ENCODE measurements at regions not wholly inside any gene's neighbourhood (a gene's known extent, or its start where the extent isn't known, plus 50 kb on each side); places are given as distances from the start of the nearest gene placed in this dataset.

GRCh38 chr6:56820060-56820459 is 134.8 kb upstream of the BEND6 start:
- no peak for DNase-seq
- no peak overlapping the region for H3K4me3 Mint-ChIP-seq
- no peaks in the 10 kb centered on the region for H3K27me3 ChIP-seq (ENCODE audit: control insufficient read depth, insufficient read depth, low read length, poor library complexity, severe bottlenecking)
- WGBS, 2 experiments (ENCODE audit: insufficient coverage in 1 of 2, insufficient read length in 1 of 2) = 83 to 91% methylated on average over 1 to 2 of the region's 2 CpGs
- no peaks in the 10 kb centered on the region for H3K9me3 ChIP-seq (ENCODE audit: control insufficient read depth, low read length)
- H3K9ac ChIP-seq (ENCODE audit: extremely low read depth, low read length, poor library complexity, severe bottlenecking) = no peak overlapping the region
- H3K9me3 Mint-ChIP-seq = no peaks in the 10 kb centered on the region
- TF ChIP-seq CTCF (conservative IDR thresholded peaks at IDR 0.05) = no peak
- H3K4me3 ChIP-seq (ENCODE audit: low read length) = no peak overlapping the region
- H3K27me3 Mint-ChIP-seq (ENCODE audit: insufficient read depth) = no peaks in the 10 kb centered on the region
- no peaks in the 10 kb centered on the region for H3K36me3 ChIP-seq (ENCODE audit: control insufficient read depth, insufficient read depth, low read length)
- peaks cover 29% of the 10 kb centered on the region for H3K4me1 Mint-ChIP-seq
- H3K27ac ChIP-seq (ENCODE audit: low read depth, low read length) = no peak overlapping the region
- H3K36me3 Mint-ChIP-seq (ENCODE audit: low read depth) = peaks cover 6% of the 10 kb centered on the region
- no peak overlapping the region for H3K27ac Mint-ChIP-seq
- no peaks in the 10 kb centered on the region for H3K4me1 ChIP-seq (ENCODE audit: control insufficient read depth, insufficient read depth, low read length)

DNA sequence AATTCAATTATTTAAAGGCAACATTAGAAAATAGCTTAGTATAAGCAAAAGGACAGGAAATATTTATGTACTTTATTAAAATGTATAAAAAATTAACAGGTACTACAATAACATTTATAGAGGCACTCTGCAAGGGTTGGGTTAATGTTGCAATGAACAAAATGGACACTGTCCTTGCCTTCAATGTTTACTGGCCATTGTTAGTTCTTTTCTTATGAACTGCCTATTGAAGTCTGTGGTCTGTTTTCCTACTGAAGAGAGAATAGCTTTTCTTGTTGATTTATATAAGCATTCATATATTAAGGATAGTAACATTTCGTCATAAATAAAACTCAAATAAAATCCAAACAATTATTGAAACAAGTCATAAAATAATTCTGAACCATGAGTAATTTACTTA is 135.3 kb upstream of the BEND6 start:
- no peaks in the 10 kb centered on the region for H3K27me3 ChIP-seq (ENCODE audit: control insufficient read depth, insufficient read depth, low read length, poor library complexity, severe bottlenecking)
- no peak for DNase-seq
- H3K9me3 Mint-ChIP-seq = no peaks in the 10 kb centered on the region
- no peak overlapping the region for H3K4me3 Mint-ChIP-seq
- no peak overlapping the region for H3K27ac Mint-ChIP-seq
- H3K4me1 ChIP-seq (ENCODE audit: control insufficient read depth, insufficient read depth, low read length) = no peaks in the 10 kb centered on the region
- no peak overlapping the region for H3K27ac ChIP-seq (ENCODE audit: low read depth, low read length)
- H3K4me1 Mint-ChIP-seq = peaks cover 29% of the 10 kb centered on the region
- no peaks in the 10 kb centered on the region for H3K36me3 ChIP-seq (ENCODE audit: control insufficient read depth, insufficient read depth, low read length)
- WGBS, 2 experiments (ENCODE audit: insufficient coverage in 1 of 2, insufficient read length in 1 of 2) = 100% methylated on average over 1 of the region's 1 CpG; no CpG with 5 or more reads in 1 of the 2 experiments
- no peaks in the 10 kb centered on the region for H3K9me3 ChIP-seq (ENCODE audit: control insufficient read depth, low read length)
- TF ChIP-seq CTCF (conservative IDR thresholded peaks at IDR 0.05) = no peak
- H3K9ac ChIP-seq (ENCODE audit: extremely low read depth, low read length, poor library complexity, severe bottlenecking) = no peak overlapping the region
- H3K27me3 Mint-ChIP-seq (ENCODE audit: insufficient read depth) = no peaks in the 10 kb centered on the region
- H3K36me3 Mint-ChIP-seq (ENCODE audit: low read depth) = peaks cover 6% of the 10 kb centered on the region
- no peak overlapping the region for H3K4me3 ChIP-seq (ENCODE audit: low read length)

- H3K36me3 Mint-ChIP-seq (ENCODE audit: low read depth) = no peaks in the 10 kb centered on the region
- no peak overlapping the region for H3K9ac ChIP-seq (ENCODE audit: extremely low read depth, low read length, poor library complexity, severe bottlenecking)
- no peak for TF ChIP-seq CTCF (conservative IDR thresholded peaks at IDR 0.05)
Measured at GRCh38 chr6:56816370-56816769, 138.5 kb upstream of the BEND6 start.

More at GRCh38 chr6:56816370-56816769, 138.5 kb upstream of the BEND6 start:
- H3K4me3 ChIP-seq (ENCODE audit: low read length) = no peak overlapping the region
- WGBS, 2 experiments (ENCODE audit: insufficient coverage in 1 of 2, insufficient read length in 1 of 2) = 76 to 80% methylated on average over 3 to 5 of the region's 5 CpGs
- H3K4me3 Mint-ChIP-seq = no peak overlapping the region
- H3K27me3 Mint-ChIP-seq (ENCODE audit: insufficient read depth) = no peaks in the 10 kb centered on the region
- H3K27ac Mint-ChIP-seq = no peak overlapping the region
- no peaks in the 10 kb centered on the region for H3K9me3 ChIP-seq (ENCODE audit: control insufficient read depth, low read length)
- no peaks in the 10 kb centered on the region for H3K4me1 ChIP-seq (ENCODE audit: control insufficient read depth, insufficient read depth, low read length)
- H3K27ac ChIP-seq (ENCODE audit: low read depth, low read length) = no peak overlapping the region
- H3K36me3 ChIP-seq (ENCODE audit: control insufficient read depth, insufficient read depth, low read length) = no peaks in the 10 kb centered on the region
- no peaks in the 10 kb centered on the region for H3K9me3 Mint-ChIP-seq
- H3K4me1 Mint-ChIP-seq = peaks cover 27% of the 10 kb centered on the region
- DNase-seq = no peak
- no peaks in the 10 kb centered on the region for H3K27me3 ChIP-seq (ENCODE audit: control insufficient read depth, insufficient read depth, low read length, poor library complexity, severe bottlenecking)
